ENCODE measurements at regions not wholly inside any gene's neighbourhood (a gene's known extent, or its start where the extent isn't known, plus 50 kb on each side); places are given as distances from the start of the nearest gene placed in this dataset.

DNA sequence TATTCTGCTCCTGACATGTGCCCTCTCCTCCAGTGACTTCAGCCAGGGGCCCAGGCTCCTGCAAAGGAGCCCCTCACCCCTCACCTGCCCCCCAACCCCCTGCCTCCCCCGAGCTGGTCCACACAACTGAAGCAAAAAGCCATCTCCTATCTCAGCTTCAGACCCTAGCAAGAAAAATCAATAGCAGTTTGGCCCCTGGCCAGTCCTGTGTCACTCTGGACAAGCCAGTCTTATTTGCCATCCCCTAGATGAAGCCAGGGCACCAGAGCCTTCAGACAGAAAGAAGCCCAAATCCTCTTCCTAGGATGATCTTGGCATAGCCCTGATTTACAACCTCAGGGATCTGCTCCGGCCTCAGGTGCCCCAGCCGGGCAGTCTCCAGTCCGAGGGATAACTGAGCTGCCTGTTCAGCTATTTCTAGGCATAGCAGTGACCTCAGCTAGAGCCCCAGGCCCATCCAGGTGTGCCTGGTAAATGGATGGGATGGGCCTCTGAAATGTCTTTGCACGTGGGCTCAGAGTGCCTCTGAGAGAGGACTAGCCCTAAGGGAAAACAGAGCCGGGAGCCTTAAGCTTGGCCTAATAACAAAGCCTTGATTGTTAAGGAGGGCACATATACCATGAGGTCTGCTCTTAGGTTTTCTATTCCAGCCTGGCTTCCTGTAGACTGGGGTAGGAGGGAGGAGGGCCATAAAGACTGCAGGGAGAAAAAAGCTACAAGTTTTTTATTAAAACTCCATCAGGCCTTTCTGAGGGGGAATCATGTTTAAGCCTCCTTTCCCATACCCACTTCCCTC is 242.0 kb downstream of the SHQ1 start:
- Mint-ChIP-seq H3K4me1 (peaks cover 11% of the 10 kb centered on the region), H3K27ac (no peak overlapping the region), H3K4me3 (no peak overlapping the region), H3K9me3 (peaks cover 0 to 2% (median 0%) of the 10 kb centered on the region in 7 donors), H3K36me3 (no peaks in the 10 kb centered on the region), H3K27me3 (ENCODE audit: low read depth in 3 of 3) (peaks cover 1 to 4% (median 3%) of the 10 kb centered on the region in 3 donors)
- Histone ChIP-seq H2AFZ (ENCODE audit: insufficient read depth, low read depth, low read length, poor library complexity, severe bottlenecking) (no peak overlapping the region), H4K20me1 (ENCODE audit: insufficient read depth, low read length) (no peaks in the 10 kb centered on the region), H3K27me3 (ENCODE audit: control insufficient read depth in 2 of 2, insufficient read depth in 2 of 2, low read length in 2 of 2) (no peaks in the 10 kb centered on the region), H3K9me3 (replicated peaks in 1 of 2; ENCODE audit: control insufficient read depth in 1 of 2, insufficient read depth in 1 of 2, low read length in 2 of 2) (no peaks in the 10 kb centered on the region), H3K4me2 (replicated peaks; ENCODE audit: extremely low read depth, low read length, poor library complexity, severe bottlenecking) (no peak overlapping the region), H3K27ac (ENCODE audit: low read depth in 1 of 2, low read length in 2 of 2) (no peak overlapping the region), H3K4me3 (replicated peaks in 1 of 3; ENCODE audit: low read depth in 2 of 3, low read length in 3 of 3) (no peak overlapping the region), H3K4me1 (ENCODE audit: control insufficient read depth in 1 of 2, insufficient read depth in 2 of 2, low read length in 2 of 2) (peaks cover 0 to 4% of the 10 kb centered on the region in 2 donors), H3K36me3 (replicated peaks in 1 of 2; ENCODE audit: control insufficient read depth in 1 of 2, insufficient read depth in 2 of 2, low read length in 2 of 2) (no peaks in the 10 kb centered on the region), H3K9ac (ENCODE audit: insufficient read depth, low read length, poor library complexity, severe bottlenecking) (no peak overlapping the region), H3K79me2 (ENCODE audit: insufficient read depth, low read length) (no peaks in the 10 kb centered on the region)
- DNase-seq, result no peak
- WGBS (ENCODE audit: insufficient coverage), result 93% methylated on average over 5 of the region's 6 CpGs
- TF ChIP-seq, protein P1, sequence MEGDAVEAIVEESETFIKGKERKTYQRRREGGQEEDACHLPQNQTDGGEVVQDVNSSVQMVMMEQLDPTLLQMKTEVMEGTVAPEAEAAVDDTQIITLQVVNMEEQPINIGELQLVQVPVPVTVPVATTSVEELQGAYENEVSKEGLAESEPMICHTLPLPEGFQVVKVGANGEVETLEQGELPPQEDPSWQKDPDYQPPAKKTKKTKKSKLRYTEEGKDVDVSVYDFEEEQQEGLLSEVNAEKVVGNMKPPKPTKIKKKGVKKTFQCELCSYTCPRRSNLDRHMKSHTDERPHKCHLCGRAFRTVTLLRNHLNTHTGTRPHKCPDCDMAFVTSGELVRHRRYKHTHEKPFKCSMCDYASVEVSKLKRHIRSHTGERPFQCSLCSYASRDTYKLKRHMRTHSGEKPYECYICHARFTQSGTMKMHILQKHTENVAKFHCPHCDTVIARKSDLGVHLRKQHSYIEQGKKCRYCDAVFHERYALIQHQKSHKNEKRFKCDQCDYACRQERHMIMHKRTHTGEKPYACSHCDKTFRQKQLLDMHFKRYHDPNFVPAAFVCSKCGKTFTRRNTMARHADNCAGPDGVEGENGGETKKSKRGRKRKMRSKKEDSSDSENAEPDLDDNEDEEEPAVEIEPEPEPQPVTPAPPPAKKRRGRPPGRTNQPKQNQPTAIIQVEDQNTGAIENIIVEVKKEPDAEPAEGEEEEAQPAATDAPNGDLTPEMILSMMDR (IDR thresholded peaks at IDR 0.05), result no peak
- intact Hi-C loops (cut with micrococcal nuclease), result no loop called here

DNA sequence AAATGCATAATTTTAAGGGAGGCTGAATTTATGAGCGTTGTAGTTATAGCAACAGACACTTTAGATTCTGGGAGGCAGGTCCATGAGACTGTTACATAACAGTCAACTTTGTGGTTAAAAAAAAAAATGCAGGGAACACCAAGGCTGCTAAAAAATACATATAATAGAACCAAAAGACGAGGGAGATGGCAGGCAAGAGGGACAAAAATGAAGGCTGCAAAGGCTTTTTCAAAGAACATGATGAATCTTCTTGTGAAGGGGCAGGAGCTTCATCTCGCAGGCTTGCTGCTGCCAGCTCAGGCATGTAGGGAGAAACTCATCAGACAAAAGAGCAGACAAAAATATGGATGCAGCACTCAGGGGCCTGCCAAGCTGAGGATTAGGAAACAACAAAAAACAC is 243.9 kb downstream of the SHQ1 start:
- DNase-seq, result no peak
- Histone ChIP-seq H3K27ac (ENCODE audit: low read depth in 1 of 2, low read length in 2 of 2) (no peak overlapping the region), H3K4me1 (ENCODE audit: control insufficient read depth in 1 of 2, insufficient read depth in 2 of 2, low read length in 2 of 2) (peaks cover 0 to 4% of the 10 kb centered on the region in 2 donors), H3K4me2 (replicated peaks; ENCODE audit: extremely low read depth, low read length, poor library complexity, severe bottlenecking) (no peak overlapping the region), H3K27me3 (ENCODE audit: control insufficient read depth in 2 of 2, insufficient read depth in 2 of 2, low read length in 2 of 2) (no peaks in the 10 kb centered on the region), H3K4me3 (replicated peaks in 1 of 3; ENCODE audit: low read depth in 2 of 3, low read length in 3 of 3) (no peak overlapping the region), H3K36me3 (replicated peaks in 1 of 2; ENCODE audit: control insufficient read depth in 1 of 2, insufficient read depth in 2 of 2, low read length in 2 of 2) (no peaks in the 10 kb centered on the region), H4K20me1 (ENCODE audit: insufficient read depth, low read length) (no peaks in the 10 kb centered on the region), H3K9ac (ENCODE audit: insufficient read depth, low read length, poor library complexity, severe bottlenecking) (no peak overlapping the region), H3K9me3 (replicated peaks in 1 of 2; ENCODE audit: control insufficient read depth in 1 of 2, insufficient read depth in 1 of 2, low read length in 2 of 2) (no peaks in the 10 kb centered on the region), H3K79me2 (ENCODE audit: insufficient read depth, low read length) (no peaks in the 10 kb centered on the region), H2AFZ (ENCODE audit: insufficient read depth, low read depth, low read length, poor library complexity, severe bottlenecking) (no peak overlapping the region)
- peaks cover 1 to 4% (median 3%) of the 10 kb centered on the region in 3 donors for H3K27me3 Mint-ChIP-seq (ENCODE audit: low read depth in 3 of 3)
- intact Hi-C loops (cut with micrococcal nuclease), result no loop called here
- peaks cover 0 to 2% (median 0%) of the 10 kb centered on the region in 7 donors for H3K9me3 Mint-ChIP-seq
- H3K4me3 Mint-ChIP-seq, result no peak overlapping the region
- no peak overlapping the region for H3K27ac Mint-ChIP-seq
- TF ChIP-seq, protein P1 (IDR thresholded peaks at IDR 0.05), result no peak
- H3K36me3 Mint-ChIP-seq, result no peaks in the 10 kb centered on the region
- 57% methylated on average over 1 of the region's 3 CpGs for WGBS (ENCODE audit: insufficient coverage)
- peaks cover 14% of the 10 kb centered on the region for H3K4me1 Mint-ChIP-seq
